Esophagus (tissue), 2 donors: ENCODE measurements at regions not wholly inside any gene's neighbourhood (a gene's known extent, or its start where the extent isn't known, plus 50 kb on each side); places are given as distances from the start of the nearest gene placed in this dataset.

Source experiments
- H3K27ac ChIP-seq, 2 donors: one replicate each; pipeline ENCODE4 v1.5.1; 2013; ENCODE audit warnings: low read depth in 2 of 2, mild to moderate bottlenecking in 2 of 2, inconsistent platforms in 1 of 2, low read length in 1 of 2, moderate library complexity in 1 of 2
- H3K27me3 ChIP-seq, 2 donors: one replicate each; pipeline ENCODE4 v1.6.1; 2013; ENCODE audit warnings: low read length in 2 of 2, control low read depth in 1 of 2, mild to moderate bottlenecking in 1 of 2; ENCODE audit not compliant: insufficient read depth in 2 of 2, control insufficient read depth in 1 of 2
- H3K36me3 ChIP-seq, 2 donors: one replicate each; pipeline ENCODE4 v1.6.1; 2013; ENCODE audit warnings: low read length in 1 of 2; ENCODE audit not compliant: control insufficient read depth in 2 of 2, insufficient read depth in 2 of 2
- H3K4me1 ChIP-seq, 2 donors: one replicate each; pipeline ENCODE4 v1.6.1; 2013; ENCODE audit warnings: low read length in 1 of 2; ENCODE audit not compliant: control insufficient read depth in 2 of 2, insufficient read depth in 2 of 2
- H3K4me3 ChIP-seq, 2 donors: one replicate each; pipeline ENCODE4 v1.5.1; 2013; ENCODE audit warnings: low read length in 2 of 2, mild to moderate bottlenecking in 2 of 2, low read depth in 1 of 2, moderate library complexity in 1 of 2
- H3K9me3 ChIP-seq, 2 donors: one replicate each; pipeline ENCODE4 v1.6.1; 2013; ENCODE audit warnings: mild to moderate bottlenecking in 2 of 2, low read depth in 1 of 2, low read length in 1 of 2, moderate library complexity in 1 of 2; ENCODE audit not compliant: control insufficient read depth in 2 of 2, insufficient read depth in 1 of 2
- WGBS, 2 donors: extraction: QIAGEN DNeasy Blood & Tissue Kit; methylation state at CpG; one replicate each; pipeline ENCODE4 v1.1.7; 2013; 5-methylcytosine and 5-hydroxymethylcytosine counted together
- donor health status: healthy with polysubstance abuse.
- donor health status: Bipolar disorder and iron deficiency.

DNA sequence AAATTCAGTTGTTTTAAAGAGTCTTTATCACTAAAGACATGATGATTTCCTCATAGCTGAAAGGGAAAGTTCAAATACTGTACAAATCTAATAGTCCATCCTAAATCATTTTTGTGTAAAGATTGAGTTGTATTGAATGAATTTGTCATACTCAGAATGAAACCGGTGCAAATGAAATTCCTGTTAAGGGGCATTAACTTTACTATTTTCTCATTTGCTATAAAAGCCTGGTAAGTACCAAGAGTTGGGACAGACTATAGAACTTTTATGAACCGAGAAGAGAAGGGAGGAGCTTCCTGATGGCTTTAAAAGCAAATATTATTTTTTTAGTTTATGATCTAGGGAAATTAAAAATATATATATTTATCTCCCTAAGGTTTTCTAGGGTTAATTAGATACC, 260.0 kb upstream of the AKR1E2 start:
- no peak overlapping the region for H3K27ac ChIP-seq
- no peaks in the 10 kb centered on the region for H3K4me1 ChIP-seq
- no peak overlapping the region for H3K4me3 ChIP-seq
- H3K36me3 ChIP-seq = no peaks in the 10 kb centered on the region
- H3K27me3 ChIP-seq = no peaks in the 10 kb centered on the region
- no peaks in the 10 kb centered on the region for H3K9me3 ChIP-seq
- 69 to 72% methylated on average over 2 of the region's 2 CpGs for WGBS, 2 donors

DNA sequence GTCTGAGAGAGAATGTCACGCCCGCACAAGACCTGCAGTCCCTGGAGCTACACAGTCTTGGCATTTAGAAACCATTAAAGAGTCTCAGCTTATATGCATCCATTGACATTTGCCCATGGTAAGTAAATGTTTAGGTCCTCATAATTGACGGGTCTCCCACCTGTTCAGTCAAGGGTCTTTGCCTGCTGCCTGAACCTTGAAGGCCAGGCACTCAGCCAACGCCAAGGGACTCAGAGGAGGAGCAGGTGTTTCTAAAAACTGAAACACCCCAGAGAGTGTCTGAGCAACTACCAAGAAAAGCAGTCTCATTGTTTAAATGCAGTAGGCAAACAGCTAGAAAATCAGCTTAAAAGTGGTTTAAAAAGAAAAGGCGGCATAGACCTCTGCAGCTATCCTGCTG, 264.7 kb upstream of the AKR1E2 start:
- Histone ChIP-seq H3K9me3 (no peaks in the 10 kb centered on the region), H3K27ac (no peak overlapping the region), H3K36me3 (no peaks in the 10 kb centered on the region), H3K4me1 (no peaks in the 10 kb centered on the region), H3K4me3 (no peak overlapping the region), H3K27me3 (no peaks in the 10 kb centered on the region)
- 85 to 90% methylated on average over 5 of the region's 5 CpGs for WGBS, 2 donors

DNA sequence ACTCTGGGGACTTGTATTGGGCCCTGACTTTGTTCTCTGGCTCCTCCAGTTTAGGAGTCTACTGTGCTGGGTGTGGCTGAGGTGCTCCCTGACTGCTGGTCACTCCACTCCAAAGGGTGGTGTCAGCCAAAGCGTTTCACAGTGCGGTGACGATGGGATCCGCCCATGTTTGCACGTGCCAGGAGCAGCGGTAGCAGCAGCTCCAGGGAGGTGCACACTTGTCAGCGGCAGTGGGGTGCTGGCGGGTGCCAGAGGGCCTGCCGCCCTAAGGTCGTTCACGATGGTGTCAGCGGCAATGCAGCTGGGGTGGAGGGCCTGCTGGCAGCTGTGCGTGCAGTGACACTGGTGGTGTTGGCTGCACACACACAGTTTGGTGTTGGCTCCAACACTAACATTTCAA, 268.5 kb upstream of the AKR1E2 start:
- H3K36me3 ChIP-seq = no peaks in the 10 kb centered on the region
- H3K27me3 ChIP-seq = no peaks in the 10 kb centered on the region
- H3K4me1 ChIP-seq = no peaks in the 10 kb centered on the region
- H3K4me3 ChIP-seq = no peak overlapping the region
- 91 to 92% methylated on average over 13 of the region's 13 CpGs for WGBS, 2 donors
- no peaks in the 10 kb centered on the region for H3K9me3 ChIP-seq
- no peak overlapping the region for H3K27ac ChIP-seq

DNA sequence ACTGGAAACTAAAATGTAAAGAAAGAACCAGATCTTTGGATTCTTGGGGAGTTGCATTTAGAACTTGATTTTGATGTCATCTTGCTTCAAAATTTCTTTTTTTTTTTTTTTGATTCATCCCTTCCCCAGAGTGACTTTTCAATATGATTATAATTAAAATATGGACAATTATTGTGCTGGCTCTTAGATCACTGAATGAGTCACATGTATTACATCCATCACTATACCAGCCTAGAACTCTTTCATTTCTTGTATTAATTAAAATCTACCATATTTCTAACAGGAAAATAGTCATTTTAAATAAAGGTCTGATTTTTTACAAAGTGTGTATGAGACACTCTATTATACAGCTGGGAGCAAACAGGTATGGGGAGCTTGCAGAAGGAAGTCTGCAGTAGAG, 269.5 kb upstream of the AKR1E2 start:
- H3K27me3 ChIP-seq = no peaks in the 10 kb centered on the region

DNA sequence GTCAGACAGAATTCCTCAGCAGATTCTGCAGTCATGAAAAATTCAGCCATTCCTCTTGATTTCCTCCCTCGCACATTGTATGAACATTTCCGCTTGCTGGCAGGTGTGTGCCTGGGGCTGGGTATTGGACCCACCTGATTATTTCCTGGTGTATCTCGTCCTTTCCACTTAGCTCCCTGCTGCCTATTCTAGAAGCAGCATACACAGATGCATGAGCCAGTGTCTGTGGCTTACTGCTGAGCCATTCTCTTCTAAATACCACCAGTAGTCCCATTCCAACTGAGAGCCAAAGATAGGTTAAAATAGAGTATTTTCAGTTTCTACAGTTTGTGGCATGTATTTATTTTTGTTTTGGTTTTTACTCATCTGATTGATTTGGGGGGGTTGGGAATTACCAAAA, 270.1 kb upstream of the AKR1E2 start:
- WGBS, 2 donors = 81 to 84% methylated on average over 3 of the region's 3 CpGs
- H3K27me3 ChIP-seq = no peaks in the 10 kb centered on the region
- H3K4me3 ChIP-seq = no peak overlapping the region
- no peak overlapping the region for H3K27ac ChIP-seq
- no peaks in the 10 kb centered on the region for H3K4me1 ChIP-seq
- H3K9me3 ChIP-seq = no peaks in the 10 kb centered on the region
- H3K36me3 ChIP-seq = no peaks in the 10 kb centered on the region

More for the DNA sequence above, 269.5 kb upstream of the AKR1E2 start:
- Histone ChIP-seq H3K9me3 (no peaks in the 10 kb centered on the region), H3K4me1 (no peaks in the 10 kb centered on the region), H3K27ac (no peak overlapping the region), H3K36me3 (no peaks in the 10 kb centered on the region), H3K4me3 (no peak overlapping the region)

DNA sequence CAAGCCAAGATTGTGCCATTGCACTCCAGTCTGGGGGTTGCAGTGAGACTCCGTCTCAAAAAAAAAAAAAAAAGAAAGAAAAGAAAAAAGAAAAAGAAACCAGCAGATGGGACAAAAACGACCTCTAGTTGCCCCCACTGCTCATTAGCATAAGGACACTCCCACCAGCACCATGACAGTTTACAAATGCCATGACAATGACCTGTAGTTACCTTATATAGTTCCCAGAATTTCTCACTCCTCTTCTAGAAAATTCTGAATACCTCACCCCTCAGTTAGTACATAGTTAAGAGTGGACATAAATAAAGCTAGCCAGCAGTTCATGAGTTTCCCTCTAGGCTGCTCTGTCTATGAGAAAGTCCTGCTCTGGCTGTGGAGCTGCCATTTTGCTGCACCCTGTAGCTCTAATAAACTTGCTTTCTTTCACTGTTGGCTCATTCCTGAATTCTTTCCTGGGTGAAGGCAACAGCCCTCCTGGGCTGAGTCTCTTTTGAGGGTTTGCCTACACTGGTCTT, 276.8 kb upstream of the AKR1E2 start:
- H3K27me3 ChIP-seq = no peaks in the 10 kb centered on the region
- whole genome bisulfite sequencing, 2 donors = 70% methylated on average over 2 of the region's 2 CpGs
- H3K4me3 ChIP-seq = no peak overlapping the region
- H3K4me1 ChIP-seq = no peaks in the 10 kb centered on the region
- H3K27ac ChIP-seq = no peak overlapping the region
- no peaks in the 10 kb centered on the region for H3K9me3 ChIP-seq
- no peaks in the 10 kb centered on the region for H3K36me3 ChIP-seq

DNA sequence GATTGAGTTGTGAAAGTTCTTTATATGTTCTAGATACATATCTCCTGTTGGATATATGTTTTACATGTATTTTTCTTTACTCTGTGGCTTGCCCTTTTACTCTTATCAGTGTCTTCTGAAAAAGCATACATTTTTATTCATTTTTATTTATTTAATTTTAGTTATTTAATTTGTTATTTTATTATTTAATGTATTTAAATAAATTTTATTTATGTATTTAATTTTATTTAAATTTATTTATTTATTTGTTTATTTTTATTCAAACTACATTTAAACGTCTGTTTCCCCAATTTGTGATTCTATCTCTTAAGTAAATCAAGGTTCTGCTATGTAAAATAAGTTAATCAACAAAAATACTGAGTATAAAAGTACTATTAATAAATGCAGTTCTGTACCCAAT, 279.1 kb upstream of the AKR1E2 start:
- WGBS, 2 donors = 89 to 90% methylated on average over 1 of the region's 1 CpG
- no peak overlapping the region for H3K4me3 ChIP-seq

DNA sequence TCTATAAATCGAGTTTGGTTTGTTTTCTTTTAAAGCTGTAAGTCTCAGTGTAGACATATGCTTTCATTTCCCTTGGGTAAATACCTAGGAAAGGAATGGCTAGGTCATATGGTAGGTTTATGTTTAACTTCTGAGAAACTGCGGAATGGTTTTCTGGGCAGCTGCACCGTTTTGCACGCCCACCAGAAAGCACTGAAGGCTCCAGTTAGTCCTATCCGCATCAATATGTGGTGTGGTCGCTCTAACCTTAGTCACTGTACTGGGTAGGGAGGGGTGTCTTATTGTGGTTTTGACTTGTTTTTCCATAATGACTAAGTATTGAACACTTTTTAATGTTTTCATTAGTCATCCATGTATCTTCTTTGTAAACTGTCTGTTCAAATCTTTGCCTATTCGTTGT, 279.5 kb upstream of the AKR1E2 start:
- H3K27ac ChIP-seq = no peak overlapping the region
- WGBS, 2 donors = 63 to 81% methylated on average over 7 of the region's 7 CpGs
- H3K9me3 ChIP-seq = no peaks in the 10 kb centered on the region

More for the DNA sequence above, 279.1 kb upstream of the AKR1E2 start:
- H3K9me3 ChIP-seq = no peaks in the 10 kb centered on the region
- no peak overlapping the region for H3K27ac ChIP-seq
- peaks cover 0 to under 1% of the 10 kb centered on the region in 2 donors for H3K4me1 ChIP-seq
- H3K36me3 ChIP-seq = no peaks in the 10 kb centered on the region
- H3K27me3 ChIP-seq = no peaks in the 10 kb centered on the region

DNA sequence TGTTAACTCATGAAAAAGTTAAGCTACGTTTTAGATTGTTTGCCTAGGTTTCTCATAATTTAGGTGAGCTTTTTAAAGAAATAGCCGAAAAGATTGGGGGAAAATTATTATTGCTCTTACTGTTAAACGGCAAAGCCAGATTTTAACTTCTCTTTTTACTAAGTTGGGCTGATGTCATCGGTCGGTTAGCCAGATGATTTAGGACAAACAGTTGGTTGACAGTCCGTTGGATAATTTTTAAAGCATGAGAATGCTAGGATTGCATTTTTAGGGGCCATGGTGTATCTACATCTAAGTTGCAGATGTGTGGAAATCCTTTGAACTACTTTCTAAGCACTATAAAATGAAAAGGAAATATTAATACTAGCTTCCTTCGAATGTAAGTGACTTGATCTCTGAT, 280.9 kb upstream of the AKR1E2 start:
- no peak overlapping the region for H3K4me3 ChIP-seq
- no peaks in the 10 kb centered on the region for H3K9me3 ChIP-seq
- no peaks in the 10 kb centered on the region for H3K27me3 ChIP-seq
- peaks cover 0 to 6% of the 10 kb centered on the region in 2 donors for H3K4me1 ChIP-seq
- no peak overlapping the region for H3K27ac ChIP-seq
- 62 to 77% methylated on average over 7 of the region's 7 CpGs for WGBS, 2 donors
- no peaks in the 10 kb centered on the region for H3K36me3 ChIP-seq

More for the DNA sequence above, 279.5 kb upstream of the AKR1E2 start:
- no peaks in the 10 kb centered on the region for H3K27me3 ChIP-seq
- H3K36me3 ChIP-seq = no peaks in the 10 kb centered on the region
- no peak overlapping the region for H3K4me3 ChIP-seq
- peaks cover 0 to 4% of the 10 kb centered on the region in 2 donors for H3K4me1 ChIP-seq

DNA sequence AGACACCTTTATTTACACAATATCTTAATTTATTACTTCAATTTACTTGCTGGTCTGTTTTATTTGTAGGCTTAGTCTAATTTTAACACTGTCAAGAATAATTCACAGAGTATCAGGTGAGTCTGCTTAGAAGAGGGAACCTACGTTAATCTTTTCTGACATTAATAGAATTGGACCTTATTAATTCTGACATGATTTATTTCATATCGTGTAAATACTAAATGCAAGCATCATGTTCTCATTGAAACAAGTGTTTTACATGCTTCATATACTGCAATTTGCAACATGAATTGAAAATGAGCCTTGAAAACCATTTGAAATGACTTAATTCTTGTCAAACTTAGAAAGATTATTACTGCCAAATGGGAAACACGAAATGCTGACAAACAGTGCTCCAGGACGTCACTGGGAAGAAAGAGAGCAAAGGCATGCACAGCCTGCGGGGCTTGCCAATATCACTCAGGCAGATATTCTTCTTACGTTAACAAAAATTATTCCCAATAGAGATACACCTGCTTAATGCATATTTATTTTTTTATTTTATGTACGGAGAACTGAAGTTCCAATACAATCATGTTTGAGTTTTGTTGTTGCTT, 282.0 kb upstream of the AKR1E2 start:
- H3K9me3 ChIP-seq = no peaks in the 10 kb centered on the region
- no peak overlapping the region for H3K27ac ChIP-seq
- no peak overlapping the region for H3K4me3 ChIP-seq
- no peaks in the 10 kb centered on the region for H3K36me3 ChIP-seq
- H3K27me3 ChIP-seq = no peaks in the 10 kb centered on the region
- 28 to 49% methylated on average over 7 of the region's 7 CpGs for WGBS, 2 donors
- peaks cover 0 to 10% of the 10 kb centered on the region in 2 donors for H3K4me1 ChIP-seq
